ENCODE measurements at regions not wholly inside any gene's neighbourhood (a gene's known extent, or its start where the extent isn't known, plus 50 kb on each side); places are given as distances from the start of the nearest gene placed in this dataset.

DNA sequence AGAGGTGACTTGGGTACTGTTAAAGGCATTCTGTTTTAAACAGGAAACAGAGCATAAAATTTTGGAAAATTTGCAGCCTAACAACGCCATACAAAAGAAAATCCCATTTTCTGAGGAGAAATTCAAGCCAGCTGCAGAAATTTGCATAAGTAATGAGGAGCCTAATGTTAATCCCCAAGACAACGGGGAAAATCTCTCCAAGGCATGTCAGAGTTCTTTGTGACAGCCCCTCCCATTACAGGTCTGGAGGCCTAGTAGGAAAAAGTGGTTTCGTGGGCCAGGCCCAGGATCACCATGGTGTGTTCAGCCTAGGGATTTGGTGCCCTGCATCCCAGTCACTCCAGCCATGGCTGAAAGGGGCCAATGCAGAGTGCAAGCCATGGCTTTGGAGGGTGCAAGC, 1333.1 kb upstream of the TENM4 start:
- no peaks in the 10 kb centered on the region for H3K36me3 ChIP-seq (ENCODE audit: control insufficient read depth, insufficient read depth, low read length)

DNA sequence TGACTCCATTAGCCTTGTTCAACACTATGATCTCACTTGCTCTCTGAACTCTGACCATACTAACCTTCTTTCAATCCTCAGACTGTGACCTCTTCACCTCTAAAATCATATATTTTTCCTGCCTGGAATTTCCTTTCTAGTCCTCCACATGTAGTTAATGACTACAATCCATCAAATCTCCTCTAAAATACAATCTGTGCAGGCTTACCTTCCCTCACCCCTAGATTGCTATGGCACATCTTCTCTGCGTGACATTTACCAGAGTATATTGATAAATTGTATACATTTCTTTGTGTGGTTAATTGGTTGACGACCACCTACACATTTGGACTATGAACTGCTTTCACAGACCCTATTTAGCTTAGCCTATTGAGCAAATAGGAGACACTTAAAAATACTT, 1330.2 kb upstream of the TENM4 start:
- H3K27me3 ChIP-seq (ENCODE audit: control insufficient read depth, insufficient read depth, low read length), result no peaks in the 10 kb centered on the region
- no peaks in the 10 kb centered on the region for H3K36me3 ChIP-seq (ENCODE audit: control insufficient read depth, insufficient read depth, low read length)
- TF ChIP-seq, protein P1, sequence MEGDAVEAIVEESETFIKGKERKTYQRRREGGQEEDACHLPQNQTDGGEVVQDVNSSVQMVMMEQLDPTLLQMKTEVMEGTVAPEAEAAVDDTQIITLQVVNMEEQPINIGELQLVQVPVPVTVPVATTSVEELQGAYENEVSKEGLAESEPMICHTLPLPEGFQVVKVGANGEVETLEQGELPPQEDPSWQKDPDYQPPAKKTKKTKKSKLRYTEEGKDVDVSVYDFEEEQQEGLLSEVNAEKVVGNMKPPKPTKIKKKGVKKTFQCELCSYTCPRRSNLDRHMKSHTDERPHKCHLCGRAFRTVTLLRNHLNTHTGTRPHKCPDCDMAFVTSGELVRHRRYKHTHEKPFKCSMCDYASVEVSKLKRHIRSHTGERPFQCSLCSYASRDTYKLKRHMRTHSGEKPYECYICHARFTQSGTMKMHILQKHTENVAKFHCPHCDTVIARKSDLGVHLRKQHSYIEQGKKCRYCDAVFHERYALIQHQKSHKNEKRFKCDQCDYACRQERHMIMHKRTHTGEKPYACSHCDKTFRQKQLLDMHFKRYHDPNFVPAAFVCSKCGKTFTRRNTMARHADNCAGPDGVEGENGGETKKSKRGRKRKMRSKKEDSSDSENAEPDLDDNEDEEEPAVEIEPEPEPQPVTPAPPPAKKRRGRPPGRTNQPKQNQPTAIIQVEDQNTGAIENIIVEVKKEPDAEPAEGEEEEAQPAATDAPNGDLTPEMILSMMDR (IDR thresholded peaks at IDR 0.05; ENCODE audit: insufficient read depth, low read length, poor library complexity, severe bottlenecking), result no peak
- no peak for DNase-seq (ENCODE audit: low read depth)
- H3K4me3 ChIP-seq (ENCODE audit: low read depth, low read length), result no peak overlapping the region

More for the DNA sequence above, 1333.1 kb upstream of the TENM4 start:
- H3K4me3 ChIP-seq (ENCODE audit: low read depth, low read length), result no peak overlapping the region
- TF ChIP-seq, protein P1 (IDR thresholded peaks at IDR 0.05; ENCODE audit: insufficient read depth, low read length, poor library complexity, severe bottlenecking), result no peak
- no peaks in the 10 kb centered on the region for H3K27me3 ChIP-seq (ENCODE audit: control insufficient read depth, insufficient read depth, low read length)
- DNase-seq (ENCODE audit: low read depth), result no peak

DNA sequence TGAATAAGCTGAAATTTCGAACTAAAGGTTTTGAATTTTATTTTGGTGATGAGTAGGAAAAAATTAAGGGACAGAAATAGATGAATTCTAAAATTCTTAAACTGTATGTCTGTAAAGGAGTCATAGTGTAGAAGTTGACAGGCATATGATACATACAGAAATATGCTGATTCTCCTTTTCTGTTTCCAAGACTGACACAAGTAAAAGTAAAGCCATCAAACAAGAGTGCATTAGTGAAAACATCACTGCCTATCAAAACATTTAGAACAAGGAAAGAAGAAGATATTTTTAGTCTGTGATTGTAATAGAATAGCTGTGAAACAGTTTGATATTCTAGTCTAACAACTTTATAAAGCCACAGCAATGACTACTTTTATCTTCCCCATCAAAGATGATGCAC, 1318.0 kb upstream of the TENM4 start:
- H3K4me3 ChIP-seq (ENCODE audit: low read depth, low read length), result no peak overlapping the region
- no peaks in the 10 kb centered on the region for H3K36me3 ChIP-seq (ENCODE audit: control insufficient read depth, insufficient read depth, low read length)
- TF ChIP-seq, protein P1 (IDR thresholded peaks at IDR 0.05; ENCODE audit: insufficient read depth, low read length, poor library complexity, severe bottlenecking), result no peak
- DNase-seq (ENCODE audit: low read depth), result no peak
- no peaks in the 10 kb centered on the region for H3K27me3 ChIP-seq (ENCODE audit: control insufficient read depth, insufficient read depth, low read length)

DNA sequence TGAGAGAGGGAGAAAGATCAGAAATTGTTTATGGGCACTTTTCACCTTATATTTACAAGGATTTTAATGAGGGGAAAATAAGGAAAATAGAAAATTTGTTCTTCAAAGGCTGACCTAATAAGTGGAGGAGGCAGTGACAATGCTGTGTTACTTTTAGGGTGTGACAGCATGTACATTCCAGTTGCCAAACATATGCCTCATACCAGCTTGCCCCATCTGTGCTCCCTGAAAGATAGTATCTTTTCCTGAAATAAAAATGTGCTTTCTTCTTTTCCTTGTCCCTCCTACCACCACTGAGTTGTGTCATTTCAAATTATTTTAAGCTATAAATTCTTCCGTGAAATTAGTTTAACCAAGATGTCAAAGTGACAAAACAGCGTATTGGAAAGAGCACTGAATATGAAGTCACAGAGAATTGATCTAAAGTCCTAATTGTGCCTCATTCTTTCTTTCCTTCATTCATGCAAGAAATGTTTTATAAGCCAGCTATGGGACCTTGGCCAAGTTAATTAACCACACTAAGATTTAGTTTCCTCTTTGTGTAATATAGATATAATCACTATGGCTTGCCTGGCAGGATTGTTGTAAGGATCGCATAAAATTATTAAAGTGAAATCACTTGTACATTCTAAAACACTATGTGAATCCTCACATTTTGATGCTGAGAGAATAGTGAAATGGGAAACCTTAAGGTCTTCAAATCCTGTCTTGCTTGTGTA, 1307.5 kb upstream of the TENM4 start:
- TF ChIP-seq, protein P1 (IDR thresholded peaks at IDR 0.05; ENCODE audit: insufficient read depth, low read length, poor library complexity, severe bottlenecking), result no peak
- H3K4me3 ChIP-seq (ENCODE audit: low read depth, low read length), result no peak overlapping the region
- DNase-seq (ENCODE audit: low read depth), result no peak

DNA sequence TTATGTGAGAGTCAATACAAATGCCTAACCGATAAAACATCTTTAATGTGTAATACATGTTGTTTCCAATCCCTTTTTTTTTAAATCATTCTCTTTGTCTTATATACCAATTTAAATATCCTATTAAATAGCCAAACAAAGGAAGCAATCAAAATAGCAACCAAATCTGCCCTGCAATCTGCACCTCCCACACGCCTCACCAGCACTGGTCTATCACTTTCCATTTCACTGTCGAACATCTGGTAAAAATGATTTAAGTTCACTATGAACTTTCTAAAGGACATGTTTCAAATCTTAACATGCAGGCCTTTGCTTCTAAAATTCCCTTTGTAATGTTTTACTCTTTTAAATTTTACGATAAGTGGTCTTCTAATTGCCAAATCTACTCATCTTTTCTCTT, 1305.5 kb upstream of the TENM4 start:
- Histone ChIP-seq H3K4me3 (ENCODE audit: low read depth, low read length) (no peak overlapping the region), H3K27me3 (ENCODE audit: control insufficient read depth, insufficient read depth, low read length) (no peaks in the 10 kb centered on the region), H3K36me3 (ENCODE audit: control insufficient read depth, insufficient read depth, low read length) (no peaks in the 10 kb centered on the region)
- TF ChIP-seq, protein P1 (IDR thresholded peaks at IDR 0.05; ENCODE audit: insufficient read depth, low read length, poor library complexity, severe bottlenecking), result no peak
- DNase-seq (ENCODE audit: low read depth), result no peak

More for the DNA sequence above, 1307.5 kb upstream of the TENM4 start:
- Histone ChIP-seq H3K27me3 (ENCODE audit: control insufficient read depth, insufficient read depth, low read length) (no peaks in the 10 kb centered on the region), H3K36me3 (ENCODE audit: control insufficient read depth, insufficient read depth, low read length) (no peaks in the 10 kb centered on the region)

DNA sequence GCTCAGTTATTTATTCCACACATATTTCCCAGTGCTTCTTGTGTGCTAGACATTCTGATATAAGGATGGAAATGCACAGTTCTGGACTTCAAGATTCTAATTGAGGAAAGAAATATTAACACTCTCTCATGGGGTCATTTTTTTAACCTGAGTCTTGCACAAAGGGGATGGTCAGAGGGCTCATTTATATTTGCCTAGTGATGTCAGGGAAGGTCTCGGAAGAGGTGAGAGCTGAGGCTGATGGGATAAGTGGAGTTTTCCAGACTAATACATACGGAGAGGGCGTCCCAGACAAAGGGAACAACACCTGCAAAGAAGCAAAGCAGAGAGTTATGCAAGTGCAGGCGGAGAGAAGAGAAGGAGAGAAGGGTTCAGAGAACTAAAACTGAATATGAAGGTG, 1304.6 kb upstream of the TENM4 start:
- TF ChIP-seq, protein P1 (IDR thresholded peaks at IDR 0.05; ENCODE audit: insufficient read depth, low read length, poor library complexity, severe bottlenecking), result no peak
- no peak overlapping the region for H3K4me3 ChIP-seq (ENCODE audit: low read depth, low read length)
- no peaks in the 10 kb centered on the region for H3K27me3 ChIP-seq (ENCODE audit: control insufficient read depth, insufficient read depth, low read length)
- H3K36me3 ChIP-seq (ENCODE audit: control insufficient read depth, insufficient read depth, low read length), result no peaks in the 10 kb centered on the region
- no peak for DNase-seq (ENCODE audit: low read depth)
